Omental fat pad (tissue), 3 donors: ENCODE measurements at regions not wholly inside any gene's neighbourhood (a gene's known extent, or its start where the extent isn't known, plus 50 kb on each side); places are given as distances from the start of the nearest gene placed in this dataset.

Experiments
- ATAC-seq: fragments of 150-250 bp; one replicate; pipeline ENCODE4 v1.9.1; 2016; ENCODE audit warnings: mild to moderate bottlenecking, moderate library complexity; ENCODE audit not compliant: low FRiP score
- DNase-seq: peaks from one replicate; pipeline ENCODE4 v3.0.0-alpha.2; 2019; ENCODE audit warnings: low spot score
- CTCF ChIP-seq, 3 donors: fragments of 450-650 bp; IDR thresholded peaks; one replicate each; pipeline ENCODE4 v1.5.1; 2016 to 2017; ENCODE audit warnings: antibody characterized with exemption in 3 of 3, mild to moderate bottlenecking in 3 of 3, moderate library complexity in 2 of 3

GRCh38 chr11:23746896-23747295 is 750.0 kb upstream of the LUZP2 start:
- TF ChIP-seq CTCF (IDR thresholded peaks at IDR 0.05) = no peak
- DNase-seq = no peak

GRCh38 chr11:23749762-23750430 is 747.0 kb upstream of the LUZP2 start:
- TF ChIP-seq CTCF (IDR thresholded peaks at IDR 0.05) = no peak
- no peak for ATAC-seq

More at GRCh38 chr11:23746896-23747295, 750.0 kb upstream of the LUZP2 start:
- ATAC-seq = no peak

GRCh38 chr11:23751280-23751679 is 745.6 kb upstream of the LUZP2 start:
- TF ChIP-seq CTCF (IDR thresholded peaks at IDR 0.05) = no peak
- DNase-seq (no peak), ATAC-seq (no peak)

More at GRCh38 chr11:23749762-23750430, 747.0 kb upstream of the LUZP2 start:
- no peak for DNase-seq

- DNase-seq (no peak), ATAC-seq (no peak)
- no peak for TF ChIP-seq CTCF (IDR thresholded peaks at IDR 0.05)
Observed at GRCh38 chr11:23755076-23755475, 741.8 kb upstream of the LUZP2 start.

- no peak for TF ChIP-seq CTCF (IDR thresholded peaks at IDR 0.05)
- DNase-seq = no peak
- ATAC-seq = no peak
Observed at GRCh38 chr11:23755769-23756168, 741.1 kb upstream of the LUZP2 start.

GRCh38 chr11:23759489-23759888 is 737.4 kb upstream of the LUZP2 start:
- DNase-seq = no peak
- no peak for ATAC-seq
- TF ChIP-seq CTCF (IDR thresholded peaks at IDR 0.05) = no peak

- ATAC-seq = no peak
- DNase-seq = no peak
- TF ChIP-seq CTCF (IDR thresholded peaks at IDR 0.05) = no peak
Observed at GRCh38 chr11:23764286-23764685, 732.6 kb upstream of the LUZP2 start.
